HepG2 (cell line): ENCODE measurements at regions not wholly inside any gene's neighbourhood (a gene's known extent, or its start where the extent isn't known, plus 50 kb on each side); places are given as distances from the start of the nearest gene placed in this dataset.

Experiments used
- ELK4 ChIP-seq: sonication (generic); formaldehyde crosslinking; IDR thresholded peaks from 2 replicates; pipeline ENCODE4 v1.9.0; 2021; ENCODE audit warnings: missing genetic modification reagents, borderline replicate concordance
- FOXP1 ChIP-seq, 2 experiments: fragments of 450-650 bp in 1 of 2; IDR thresholded peaks; 2 replicates each; pipeline ENCODE4 v1.6.1; 2017 to 2018; ENCODE audit warnings: antibody characterized with exemption in 1 of 2
- NFE2 ChIP-seq: sonication (generic); formaldehyde crosslinking; IDR thresholded peaks from 2 replicates; pipeline ENCODE4 v1.4.0; 2020; ENCODE audit warnings: missing genetic modification reagents
- PITX1 ChIP-seq: sonication (generic); formaldehyde crosslinking; IDR thresholded peaks from 2 replicates; pipeline ENCODE4 v1.5.1; 2020; ENCODE audit warnings: mild to moderate bottlenecking, missing genetic modification reagents
- SRSF4 ChIP-seq: fragments of 200-400 bp; formaldehyde crosslinking; IDR thresholded peaks from one replicate; pipeline ENCODE4 v1.6.1; 2018; ENCODE audit warnings: mild to moderate bottlenecking, low read depth, low read length, moderate library complexity; ENCODE audit not compliant: poor library complexity, severe bottlenecking
- ZBED4 ChIP-seq: sonication (generic); formaldehyde crosslinking; IDR thresholded peaks from 2 replicates; pipeline ENCODE4 v1.4.0; 2020; ENCODE audit warnings: missing genetic modification reagents, borderline replicate concordance
- ZBTB40 ChIP-seq, 2 experiments: fragments of 450-650 bp in 1 of 2; sonication (generic) in 1 of 2; formaldehyde crosslinking in 1 of 2; IDR thresholded peaks; 2 replicates each; pipeline versions ENCODE4 v1.6.1 to v1.8.0; 2016 to 2022; ENCODE audit warnings: antibody characterized with exemption in 1 of 2, mild to moderate bottlenecking in 1 of 2, missing genetic modification reagents in 1 of 2
- ZNF224 ChIP-seq: sonication (generic); formaldehyde crosslinking; IDR thresholded peaks from 2 replicates; pipeline ENCODE4 v1.5.0; 2020; ENCODE audit warnings: mild to moderate bottlenecking, missing genetic modification reagents
- ZNF737 ChIP-seq: sonication (generic); formaldehyde crosslinking; IDR thresholded peaks from 2 replicates; pipeline ENCODE4 v1.5.0; 2020; ENCODE audit warnings: missing genetic modification reagents, mild to moderate bottlenecking, borderline replicate concordance

GRCh38 chr3:1798711-1799405 is 299.8 kb upstream of the CNTN4 start (continued):
- no peak for TF ChIP-seq ZBTB40 (IDR thresholded peaks at IDR 0.05)
- TF ChIP-seq ZBTB40 (CRISPR knock-in tag; IDR thresholded peaks at IDR 0.05), result no peak
- no peak for TF ChIP-seq ELK4
- no peak for TF ChIP-seq ZNF224
- TF ChIP-seq ZNF737 (CRISPR knock-in tag), result no peak
- no peak for TF ChIP-seq PITX1
- TF ChIP-seq FOXP1 (IDR thresholded peaks at IDR 0.05), result no peak
- TF ChIP-seq FOXP1 (CRISPR knock-in tag; IDR thresholded peaks at IDR 0.05), result no peak
- no peak for TF ChIP-seq NFE2 (CRISPR knock-in tag)
- no peak for TF ChIP-seq ZBED4 (CRISPR knock-in tag)
- no peak for TF ChIP-seq SRSF4
